A549 (cell line): ENCODE measurements at regions not wholly inside any gene's neighbourhood (a gene's known extent, or its start where the extent isn't known, plus 50 kb on each side); places are given as distances from the start of the nearest gene placed in this dataset.

Source experiments
- ATAC-seq, 2 experiments: fragments of 200-7000 bp in 1 of 2; fragments of >200 bp in 1 of 2; cut with Nextera tagmentation in 1 of 2; cut with Tn5 transposase in 1 of 2; 3 replicates each; pipeline versions ENCODE4 v1.8.0 to v1.9.1; 2018 to 2020; ENCODE audit warnings: mild to moderate bottlenecking in 1 of 2, moderate library complexity in 1 of 2
- CTCF ChIA-PET: fragments of 300-600 bp; sonication (Branson Sonifier 250); formaldehyde crosslinking; extraction: SDS; loops from one replicate; lab custom pipeline; 2021; ENCODE audit warnings: antibody characterized with exemption, inconsistent platforms; lab: Yijun Ruan, JAX
- POLR2A ChIA-PET: fragments of 350-600 bp; formaldehyde crosslinking; extraction: SDS; loops from one replicate; lab custom pipeline; 2021; ENCODE audit warnings: antibody characterized with exemption, inconsistent platforms; lab: Yijun Ruan, JAX
- DNase-seq, 2 experiments: peaks; one replicate each; pipeline versions ENCODE4 v3.0.0 to v3.0.0-alpha.2; 2011 to 2016; ENCODE audit warnings: low read depth in 1 of 2, low spot score in 1 of 2
- FAIRE-seq: peaks from 2 replicates; lab custom pipeline; 2011; peaks lifted over from hg19 to GRCh38; lab: Jason Lieb, UNC
- H3K27ac ChIP-seq, 2 experiments: fragments of >200 bp; sonication (Bioruptor Twin); formaldehyde crosslinking; 3 replicates each; pipeline ENCODE4 v1.5.1; 2016 to 2017
- H3K4me1 ChIP-seq: fragments of >200 bp; sonication (Bioruptor Twin); formaldehyde crosslinking; 3 replicates; pipeline ENCODE4 v1.6.1; 2016
- H3K4me2 ChIP-seq: fragments of >200 bp; sonication (Bioruptor Twin); formaldehyde crosslinking; 3 replicates; pipeline ENCODE4 v1.6.1; 2016
- H3K4me3 ChIP-seq: fragments of >200 bp; sonication (Bioruptor Twin); formaldehyde crosslinking; 3 replicates; pipeline ENCODE4 v1.5.1; 2016
- H3K9me3 ChIP-seq: fragments of >200 bp; sonication (Bioruptor Twin); formaldehyde crosslinking; 3 replicates; pipeline ENCODE4 v1.6.1; 2016
- ATOH8 ChIP-seq: fragments of 250-450 bp; sonication (Bioruptor Pico); IDR thresholded peaks from 2 replicates; pipeline ENCODE4 v1.5.0; 2020; ENCODE audit warnings: low read depth, mild to moderate bottlenecking, moderate library complexity
- CEBPB ChIP-seq, 2 experiments: fragments of >200 bp in 1 of 2; sonication (Bioruptor Twin) in 1 of 2; formaldehyde crosslinking in 1 of 2; IDR thresholded peaks; 2 replicates each; pipeline ENCODE4 v1.6.1; 2012 to 2016
- E2F6 ChIP-seq: IDR thresholded peaks from 2 replicates; pipeline ENCODE4 v1.6.1; 2012; ENCODE audit warnings: low read depth, borderline replicate concordance
- FOSL2 ChIP-seq, 2 experiments: fragments of 450-650 bp in 1 of 2; fragments of >200 bp in 1 of 2; sonication (Bioruptor Twin) in 1 of 2; formaldehyde crosslinking; IDR thresholded peaks; 2 replicates each; pipeline versions ENCODE4 v1.5.0 to v1.6.1; 2016 to 2020; ENCODE audit warnings: mild to moderate bottlenecking in 1 of 2, moderate library complexity in 1 of 2
- FOXS1 ChIP-seq: fragments of 250-450 bp; sonication (Bioruptor Pico); IDR thresholded peaks from 2 replicates; pipeline ENCODE4 v1.5.0; 2020; ENCODE audit warnings: mild to moderate bottlenecking, moderate library complexity
- HES2 ChIP-seq: fragments of >200 bp; sonication (Bioruptor Twin); formaldehyde crosslinking; IDR thresholded peaks from 2 replicates; pipeline ENCODE4 v1.6.1; 2016
- HEYL ChIP-seq: fragments of 250-450 bp; sonication (Bioruptor Pico); IDR thresholded peaks from 2 replicates; pipeline ENCODE4 v1.8.0; 2021; ENCODE audit warnings: mild to moderate bottlenecking, moderate library complexity
- KDM1A ChIP-seq: fragments of 200-600 bp; sonication (generic); IDR thresholded peaks from 2 replicates; pipeline ENCODE4 v1.6.1; 2016; ENCODE audit warnings: low read depth, mild to moderate bottlenecking
- KDM5A ChIP-seq: fragments of 200-600 bp; sonication (generic); IDR thresholded peaks from 2 replicates; pipeline ENCODE4 v1.6.1; 2016; ENCODE audit warnings: antibody characterized with exemption, mild to moderate bottlenecking
- MAFK ChIP-seq: fragments of 450-650 bp; IDR thresholded peaks from 2 replicates; pipeline ENCODE4 v1.6.1; 2014; ENCODE audit not compliant: partially characterized antibody
- MYC ChIP-seq: IDR thresholded peaks from 2 replicates; pipeline ENCODE4 v1.6.1; 2012; ENCODE audit warnings: mild to moderate bottlenecking, inconsistent platforms, low read length, improper control_type of control experiment, borderline replicate concordance
- NPAS2 ChIP-seq: fragments of 250-450 bp; sonication (Bioruptor Pico); IDR thresholded peaks from 2 replicates; pipeline ENCODE4 v1.8.0; 2022; ENCODE audit warnings: mild to moderate bottlenecking, moderate library complexity, borderline replicate concordance
- PBX3 ChIP-seq: IDR thresholded peaks from 2 replicates; pipeline ENCODE4 v1.6.1; 2012
- PHF8 ChIP-seq: fragments of 200-600 bp; sonication (generic); IDR thresholded peaks from 2 replicates; pipeline ENCODE4 v1.6.1; 2016; ENCODE audit warnings: low read depth, mild to moderate bottlenecking, antibody characterized with exemption, moderate library complexity, borderline replicate concordance
- RAD21 ChIP-seq, 2 experiments: fragments of >200 bp in 1 of 2; sonication (Bioruptor Twin) in 1 of 2; formaldehyde crosslinking in 1 of 2; IDR thresholded peaks in 1 of 2; conservative IDR thresholded peaks in 1 of 2; 2 replicates in 1 of 2; 3 replicates in 1 of 2; pipeline ENCODE4 v1.6.1; 2012 to 2018; ENCODE audit warnings: inconsistent platforms in 1 of 2
- RARB ChIP-seq: fragments of 250-450 bp; sonication (Bioruptor Pico); IDR thresholded peaks from 2 replicates; pipeline ENCODE4 v1.8.0; 2021; ENCODE audit warnings: mild to moderate bottlenecking, moderate library complexity
- SREBF2 ChIP-seq: fragments of 450-650 bp; IDR thresholded peaks from 2 replicates; pipeline ENCODE4 v1.6.1; 2014; ENCODE audit warnings: mild to moderate bottlenecking, moderate library complexity
- TFCP2L1 ChIP-seq: fragments of 250-450 bp; sonication (Bioruptor Pico); IDR thresholded peaks from 2 replicates; pipeline ENCODE4 v1.5.0; 2021; ENCODE audit warnings: mild to moderate bottlenecking
- TP53 ChIP-seq: fragments of 250-450 bp; sonication (Bioruptor Pico); IDR thresholded peaks from 2 replicates; pipeline ENCODE4 v1.5.0; 2021; ENCODE audit warnings: mild to moderate bottlenecking, moderate library complexity
- USF2 ChIP-seq: fragments of 450-650 bp; IDR thresholded peaks from 2 replicates; pipeline ENCODE4 v1.6.1; 2014; ENCODE audit warnings: antibody characterized with exemption
- ZC3H11A ChIP-seq: fragments of 450-650 bp; IDR thresholded peaks from 2 replicates; pipeline ENCODE4 v1.6.1; 2014; ENCODE audit warnings: antibody characterized with exemption, mild to moderate bottlenecking
- WGBS: methylation state at CpG from one replicate; pipeline ENCODE4 v1.1.6; 2017; ENCODE audit errors: missing lambda C conversion rate; 5-methylcytosine and 5-hydroxymethylcytosine counted together

- TF ChIP-seq CEBPB (IDR thresholded peaks at IDR 0.05) (no peak), HES2 (no peak), E2F6 (no peak)
Measured at GRCh38 chr20:52500157-52500556, 308.6 kb upstream of the ZFP64 start (continued).

GRCh38 chr20:52497731-52498130 is 306.2 kb upstream of the ZFP64 start:
- H3K9me3 ChIP-seq, result no peaks in the 10 kb centered on the region
- WGBS, result 63% methylated on average over 3 of the region's 3 CpGs
- no peak overlapping the region for H3K27ac ChIP-seq
- H3K4me2 ChIP-seq, result no peak overlapping the region
- no peak for FAIRE-seq
- TF ChIP-seq KDM1A (no peak), NPAS2 (no peak), SREBF2 (no peak), PBX3 (no peak), FOXS1 (CRISPR knock-in tag) (no peak), E2F6 (no peak), HEYL (no peak), KDM5A (no peak), TP53 (CRISPR knock-in tag) (no peak), RAD21 (conservative IDR thresholded peaks at IDR 0.05 in 1 of 2, IDR thresholded peaks at IDR 0.05 in 1 of 2) (no peak), RARB (CRISPR knock-in tag) (no peak), ATOH8 (no peak), USF2 (no peak), TFCP2L1 (CRISPR knock-in tag) (no peak), MYC (no peak), FOSL2 (IDR thresholded peaks at IDR 0.05) (no peak), FOSL2 (CRISPR knock-in tag; IDR thresholded peaks at IDR 0.05) (no peak)
- TF ChIP-seq, all 56 proteins: peak for 0
- ATAC-seq (no peak), DNase-seq (no peak)
- ChIA-PET CTCF (no interaction called here), POLR2A (no interaction called here)
- Histone ChIP-seq H3K4me3 (no peak overlapping the region), H3K4me1 (no peaks in the 10 kb centered on the region)

GRCh38 chr20:52496191-52496590 is 304.6 kb upstream of the ZFP64 start:
- POLR2A ChIA-PET, result no interaction called here
- Histone ChIP-seq H3K4me1 (no peaks in the 10 kb centered on the region), H3K27ac (no peak overlapping the region), H3K4me3 (no peak overlapping the region), H3K4me2 (no peak overlapping the region), H3K9me3 (no peaks in the 10 kb centered on the region)
- no peak for ATAC-seq
- no peak for DNase-seq
- TF ChIP-seq USF2 (no peak), NPAS2 (no peak), PHF8 (no peak), TP53 (CRISPR knock-in tag) (no peak), ZC3H11A (no peak), MAFK (no peak)
- 6% methylated on average over 3 of the region's 3 CpGs for WGBS
- no peak for FAIRE-seq
- CTCF ChIA-PET, result interaction anchor here (0.6 kb wide), 2 partner anchors 91 to 1918 kb away, joined by 3 to 4 read pairs; no protein-coding TSS in a partner anchor
